GM19023 (cell line): ENCODE measurements at regions not wholly inside any gene's neighbourhood (a gene's known extent, or its start where the extent isn't known, plus 50 kb on each side); places are given as distances from the start of the nearest gene placed in this dataset.
A peak's percentile ranks its signal among the peaks of the same experiment; 100 is the strongest.

Source experiments
- ATAC-seq: cut with Tn5 transposase; IDR thresholded peaks from one replicate; pipeline ENCODE4 v1.9.1; 2021; ENCODE audit warnings: mild to moderate bottlenecking, moderate library complexity; ENCODE audit not compliant: unreplicated experiment

- ATAC-seq = no peak
These were observed 131.4 kb upstream of the UBASH3B start for GRCh38 chr11:122523846-122524805.

DNA sequence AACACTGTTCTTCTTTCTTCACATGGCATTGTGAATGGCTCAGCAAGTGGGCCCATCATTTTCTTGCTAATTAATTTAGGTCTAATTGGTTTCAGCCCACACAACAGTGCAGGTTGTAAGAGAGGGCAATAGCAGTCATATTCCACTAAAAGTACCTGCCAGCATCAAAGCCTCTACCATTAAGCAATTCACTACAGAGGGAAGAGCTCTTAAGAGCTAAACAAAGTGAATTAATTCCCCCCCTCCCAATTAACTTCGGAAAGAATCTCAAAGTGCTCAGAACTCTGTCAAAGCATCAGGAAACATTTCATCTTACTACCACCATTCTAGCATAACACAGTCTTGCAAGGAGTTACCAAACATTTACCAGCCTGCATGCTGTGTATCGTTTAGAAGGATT, 133.9 kb upstream of the UBASH3B start:
- ATAC-seq = no peak

- ATAC-seq = no peak
These were observed 137.8 kb upstream of the UBASH3B start for GRCh38 chr11:122517403-122518379.

GRCh38 chr11:122516686-122517085, 138.8 kb upstream of the UBASH3B start:
- ATAC-seq = no peak

DNA sequence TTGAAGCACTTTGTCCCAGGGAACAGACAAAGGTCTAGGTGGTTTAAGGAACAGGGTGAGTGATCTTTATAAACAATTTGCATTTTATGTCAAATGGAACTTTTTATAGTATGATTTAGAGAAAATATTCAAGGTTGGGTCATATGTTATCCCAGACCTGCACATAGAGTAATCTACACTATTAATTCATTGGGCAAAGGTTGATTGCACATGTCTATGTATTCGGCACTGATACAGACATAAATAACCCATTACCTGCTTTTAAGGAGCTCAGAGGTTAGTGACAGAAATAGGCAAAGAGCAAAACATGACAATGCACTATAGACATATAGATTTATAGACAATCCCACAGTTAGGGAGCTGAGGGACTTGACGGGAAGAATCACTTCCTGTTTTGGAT, 141.5 kb upstream of the UBASH3B start:
- ATAC-seq = no peak

- no peak for ATAC-seq
These were observed 142.2 kb upstream of the UBASH3B start for GRCh38 chr11:122513328-122513727.

GRCh38 chr11:122512688-122513087, 142.8 kb upstream of the UBASH3B start:
- no peak for ATAC-seq

DNA sequence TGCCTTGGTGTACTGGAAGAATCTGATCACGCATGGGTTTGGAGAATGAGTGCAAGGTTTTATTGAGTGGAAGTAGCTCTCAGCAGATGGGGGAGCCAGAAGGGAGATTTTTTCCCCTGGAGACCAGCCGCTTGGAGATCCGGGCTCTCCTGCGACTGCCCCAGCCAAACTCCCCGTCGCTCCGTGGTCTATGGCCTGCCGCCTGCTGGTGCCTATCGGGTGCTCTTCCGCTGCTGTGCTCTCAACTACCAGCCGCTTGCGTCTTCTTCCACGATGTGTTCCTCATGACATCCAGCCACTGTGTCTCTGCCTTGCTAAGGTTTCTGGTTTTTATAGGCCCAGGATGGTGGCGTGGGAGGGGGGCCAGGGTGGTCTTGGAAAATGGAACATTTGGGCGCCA, 145.6 kb upstream of the UBASH3B start:
- ATAC-seq = no peak

DNA sequence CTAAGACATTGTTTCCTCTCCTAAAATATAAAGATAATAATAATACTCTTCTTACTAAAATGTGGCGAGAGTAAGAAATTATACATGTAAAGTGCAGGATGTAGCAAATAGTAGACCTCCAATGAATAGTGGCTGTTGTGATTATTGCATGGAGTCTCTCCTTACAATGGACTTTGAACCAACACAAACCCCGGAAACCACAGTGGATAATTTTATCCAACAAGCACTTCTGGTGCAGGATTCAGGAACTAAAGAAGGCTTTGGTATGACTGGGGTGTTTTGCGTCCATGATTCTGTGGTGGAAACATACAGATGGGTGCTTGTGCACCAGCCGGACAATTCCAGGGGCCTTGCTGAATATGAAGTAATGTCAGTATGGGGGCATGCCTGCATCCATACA, 146.4 kb upstream of the UBASH3B start:
- ATAC-seq = no peak

DNA sequence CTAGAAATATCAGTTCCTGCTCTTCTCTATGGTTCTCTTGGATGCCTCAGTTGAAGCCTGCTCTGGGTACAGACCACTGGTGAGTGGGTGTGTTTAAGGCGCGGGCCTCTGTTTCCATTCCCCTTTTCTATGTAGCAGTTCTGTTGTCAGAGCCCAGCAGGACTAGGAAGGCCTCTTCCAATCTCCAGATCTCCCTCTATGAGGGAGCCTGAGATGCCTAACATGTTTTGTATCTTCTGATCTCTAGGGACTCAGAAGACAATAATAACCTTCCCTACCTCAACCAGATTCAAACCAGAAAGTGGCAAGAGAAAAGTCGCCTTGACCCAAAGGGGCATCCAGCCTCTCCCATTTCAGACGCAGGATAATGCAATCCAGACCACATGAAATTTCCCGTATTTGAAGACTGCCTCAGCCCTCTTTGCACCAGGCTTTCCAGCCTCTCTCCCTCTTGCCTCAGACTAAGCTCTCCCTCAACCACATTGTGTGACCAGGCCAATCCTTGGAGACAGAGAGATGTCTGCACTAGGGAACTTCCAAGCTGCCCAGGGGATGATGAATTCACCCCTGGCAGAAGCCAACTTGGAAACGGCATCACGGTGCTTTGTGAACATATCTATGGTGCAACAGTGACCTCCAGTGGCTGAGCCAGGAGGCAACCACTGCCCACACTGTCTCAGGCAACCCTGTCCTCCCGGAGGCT, 150.1 kb upstream of the UBASH3B start:
- peak; percentile 78 for ATAC-seq

GRCh38 chr11:122494221-122494620, 161.3 kb upstream of the UBASH3B start:
- no peak for ATAC-seq

GRCh38 chr11:122491509-122491908, 164.0 kb upstream of the UBASH3B start:
- ATAC-seq = no peak

DNA sequence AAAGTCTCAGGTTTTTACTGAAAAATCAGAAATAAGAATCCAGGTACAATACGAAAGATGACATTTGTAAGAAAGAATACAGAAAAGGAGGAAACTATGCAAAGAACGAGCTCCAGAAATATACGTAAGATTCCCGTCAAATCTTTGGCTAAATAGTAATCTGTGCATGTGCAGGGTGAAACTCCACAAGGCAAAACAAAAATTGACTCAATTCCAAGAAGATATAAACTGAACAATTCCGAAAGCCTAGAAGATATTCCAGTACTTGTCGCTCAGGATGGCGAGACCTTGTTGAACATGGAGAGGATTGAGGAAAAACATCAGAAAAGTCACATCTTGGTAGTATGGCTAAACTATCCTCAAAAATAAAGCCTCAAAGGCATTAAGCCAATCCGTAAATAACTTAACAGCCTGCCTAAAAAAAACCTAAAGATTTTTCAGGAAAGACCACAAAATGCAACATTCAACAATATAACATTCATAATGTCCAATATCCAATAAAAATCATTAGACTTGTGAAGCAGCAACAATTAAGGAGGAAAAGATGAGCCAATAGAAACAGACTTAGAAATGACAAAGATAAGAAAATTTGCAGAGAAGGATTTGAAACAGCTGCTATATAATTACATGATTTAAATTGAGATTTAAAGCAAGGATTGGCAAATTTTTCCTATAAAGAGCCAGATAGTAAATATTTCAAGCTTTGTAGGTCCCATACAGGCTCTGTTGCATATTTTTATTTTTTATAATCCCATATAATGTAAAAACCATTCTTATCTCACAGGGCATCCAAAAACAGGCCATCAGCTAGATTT, 166.4 kb upstream of the UBASH3B start:
- no peak for ATAC-seq

DNA sequence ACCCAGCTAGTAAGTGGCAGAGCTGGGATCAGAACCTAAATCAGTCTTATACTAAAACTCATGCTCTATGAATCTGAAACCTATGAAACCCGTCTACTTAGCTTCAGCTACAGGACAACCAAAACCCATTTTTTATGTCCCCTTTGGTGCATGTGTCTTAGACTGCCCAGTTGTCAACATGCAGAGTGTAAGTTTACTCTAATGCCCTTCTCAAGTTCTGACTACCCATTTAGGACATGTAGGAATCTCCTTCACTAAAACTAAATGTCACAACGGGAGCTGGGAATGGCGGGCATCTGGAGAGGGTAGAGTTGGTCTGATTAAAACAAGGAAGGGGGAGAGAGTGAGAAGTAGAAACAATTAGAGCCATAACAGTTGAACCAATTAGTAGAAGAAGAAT, 167.9 kb upstream of the UBASH3B start:
- no peak for ATAC-seq

DNA sequence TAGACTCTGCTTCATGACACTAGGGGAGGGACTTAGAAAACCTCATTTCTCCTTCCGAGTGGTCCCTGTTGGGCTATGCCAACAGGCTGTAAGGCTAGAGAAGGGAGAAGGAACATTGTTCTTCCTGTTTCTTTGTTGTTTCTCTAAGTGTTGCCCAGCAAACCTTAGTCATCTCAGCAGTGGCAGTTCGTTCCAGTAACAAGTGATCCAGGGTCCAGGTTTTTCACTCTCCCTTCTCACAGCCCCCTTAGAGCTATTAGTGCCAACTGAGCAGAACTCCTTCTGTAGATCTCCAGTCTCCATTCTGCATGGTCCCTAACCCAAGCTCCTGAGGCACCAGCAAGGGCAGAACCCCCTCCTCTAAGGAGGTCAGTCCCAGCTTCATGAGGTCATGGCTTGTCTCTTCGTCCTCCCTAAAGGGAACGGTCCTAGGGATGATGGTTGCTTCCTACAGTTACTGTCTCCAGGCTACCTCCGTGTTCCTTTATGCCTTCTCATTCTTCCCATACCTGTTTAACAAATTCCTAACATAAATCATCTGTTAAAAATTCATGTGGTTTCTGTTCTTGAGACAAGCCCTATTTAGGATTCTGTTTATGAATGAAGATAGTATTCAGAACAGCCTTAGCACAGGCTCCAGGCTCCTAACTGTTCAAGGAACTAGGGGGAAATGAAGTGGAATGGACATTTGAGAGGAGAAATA, 168.6 kb upstream of the UBASH3B start:
- ATAC-seq = no peak

DNA sequence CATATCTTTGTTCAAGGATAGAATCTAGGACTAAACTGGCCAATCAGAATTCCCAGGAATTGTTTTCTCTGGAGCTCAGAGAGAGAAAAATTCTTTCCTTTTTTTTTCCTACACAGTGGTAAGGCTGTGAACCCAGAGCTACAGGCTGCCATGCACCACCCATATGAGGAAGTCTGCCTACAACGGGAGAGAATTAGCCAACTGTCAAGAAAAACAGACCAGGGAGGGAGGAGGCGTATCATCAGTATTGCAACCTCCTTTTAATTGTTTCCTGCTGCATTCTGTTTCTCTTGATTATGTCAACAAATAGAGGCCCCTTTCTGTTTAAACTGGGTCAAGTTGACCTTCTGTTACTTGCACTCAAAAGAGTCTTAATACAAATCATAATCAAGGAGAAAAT, 176.5 kb upstream of the UBASH3B start:
- ATAC-seq = no peak

DNA sequence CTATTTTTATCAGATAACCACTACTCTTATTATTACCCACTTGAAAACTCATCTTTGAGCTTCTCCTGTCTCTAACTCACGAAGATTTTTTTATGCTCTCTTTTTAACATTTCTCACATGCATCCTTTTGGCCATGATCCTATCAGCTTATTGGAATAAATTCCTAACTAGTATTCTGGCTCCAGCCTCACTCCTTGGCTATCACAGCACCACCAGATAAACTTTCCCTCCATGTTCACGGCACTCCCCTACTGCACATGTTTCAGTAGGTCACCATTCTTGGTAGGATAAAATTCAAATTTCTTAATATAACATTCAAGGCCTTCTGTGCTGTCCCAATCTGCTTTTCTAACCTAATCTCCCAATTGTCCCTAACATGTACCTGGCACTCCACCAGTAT, 186.6 kb upstream of the UBASH3B start:
- ATAC-seq = no peak

DNA sequence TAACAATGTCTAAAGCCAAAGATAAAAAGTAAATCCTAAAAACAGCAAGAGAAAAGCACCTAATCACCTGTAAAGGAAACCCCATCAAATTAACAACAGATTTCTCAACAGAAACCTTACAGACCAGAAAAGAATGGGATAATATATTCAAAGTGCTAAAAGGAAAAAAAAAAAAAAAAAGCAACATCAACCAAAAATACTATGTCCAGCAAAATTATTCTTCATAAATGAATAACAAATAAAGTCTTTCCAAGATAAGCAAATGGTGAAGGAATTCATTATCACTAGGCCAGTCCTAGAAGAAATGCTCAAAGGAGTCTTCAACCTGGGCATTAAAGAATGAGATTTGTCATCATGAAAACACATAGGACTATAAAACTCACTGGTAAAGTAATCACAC, 192.0 kb upstream of the UBASH3B start:
- ATAC-seq = no peak

GRCh38 chr11:122459064-122459463, 196.5 kb upstream of the UBASH3B start:
- no peak for ATAC-seq

DNA sequence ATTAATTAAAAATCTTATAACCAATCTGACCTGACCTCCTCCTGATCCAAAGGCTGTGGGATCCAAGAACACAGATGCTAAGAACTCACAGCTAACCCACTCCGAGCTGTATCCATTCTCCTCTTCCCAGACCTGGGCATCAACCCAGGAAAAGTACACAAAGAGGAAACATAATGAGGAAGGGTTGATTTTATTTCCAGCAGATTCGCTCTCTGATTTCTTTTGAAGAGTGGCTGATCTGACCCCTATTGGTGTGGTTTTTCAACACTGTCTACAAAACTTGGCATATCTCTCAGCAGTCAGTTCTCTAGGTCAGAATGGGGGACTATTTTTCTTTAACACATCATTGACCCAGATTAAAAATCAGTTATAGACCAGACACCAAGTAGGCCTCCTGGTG, 201.9 kb upstream of the UBASH3B start:
- no peak for ATAC-seq
